ENCODE measurements at regions not wholly inside any gene's neighbourhood (a gene's known extent, or its start where the extent isn't known, plus 50 kb on each side); places are given as distances from the start of the nearest gene placed in this dataset.

- SMC1A ChIA-PET (ENCODE audit: uncharacterized antibody, unreplicated experiment) = no interaction called here
- Histone ChIP-seq H2AFZ (ENCODE audit: control insufficient read depth, low read depth, low read length) (no peak overlapping the region), H3K4me3 (no peak overlapping the region), H3K4me2 (ENCODE audit: control insufficient read depth, insufficient read depth) (no peak overlapping the region), H3K9ac (ENCODE audit: control insufficient read depth, insufficient read depth, low read length) (no peak overlapping the region), H3K9me3 (replicated peaks; ENCODE audit: control insufficient read depth, insufficient read depth, low read length) (no peaks in the 10 kb centered on the region), H3K4me1 (ENCODE audit: control insufficient read depth, insufficient read depth, low read length) (no peaks in the 10 kb centered on the region), H4K20me1 (ENCODE audit: control insufficient read depth, insufficient read depth) (no peaks in the 10 kb centered on the region), H3K27me3 (replicated peaks in 1 of 2; ENCODE audit: control insufficient read depth in 2 of 2, insufficient read depth in 2 of 2, low read length in 1 of 2) (no peaks in the 10 kb centered on the region), H3K79me2 (ENCODE audit: control insufficient read depth, insufficient read depth, low read length) (no peaks in the 10 kb centered on the region), H3K27ac (ENCODE audit: control insufficient read depth, insufficient read depth) (no peak overlapping the region), H3K36me3 (ENCODE audit: control insufficient read depth in 2 of 2, insufficient read depth in 2 of 2, low read length in 1 of 2) (no peaks in the 10 kb centered on the region)
- RAD21 ChIA-PET (ENCODE audit: unreplicated experiment) = no interaction called here
- CTCF ChIA-PET = no interaction called here
- BruUV-seq (replicated peaks) = no TSS peak
- POLR2A ChIA-PET = no interaction called here
- 0% methylated on average over 2 of the region's 2 CpGs for WGBS (ENCODE audit: insufficient coverage, insufficient replicate concordance, low lambda C conversion rate, missing lambda C conversion rate)
- DNase-seq (ENCODE audit: low read depth, low spot score) = no peak
- FAIRE-seq = no peak
- in situ Hi-C loops (cut with MboI) = no loop called here
- ATAC-seq = no peak
- intact Hi-C loops (cut with micrococcal nuclease; ENCODE audit: unreplicated experiment) = no loop called here
- no peak for TF ChIP-seq TARDBP (IDR thresholded peaks at IDR 0.05; ENCODE audit: borderline replicate concordance)
- TF ChIP-seq ZBTB40 (IDR thresholded peaks at IDR 0.05; ENCODE audit: borderline replicate concordance) = no peak
- TF ChIP-seq MAX (IDR thresholded peaks at IDR 0.05; ENCODE audit: low read depth, low read length) = no peak
- TF ChIP-seq E2F8 (IDR thresholded peaks at IDR 0.05; ENCODE audit: low read depth, partially characterized antibody) = no peak
- no peak for TF ChIP-seq EZH2 (IDR thresholded peaks at IDR 0.05; ENCODE audit: borderline replicate concordance, control insufficient read depth, low read depth, low read length)
- TF ChIP-seq ZBTB11 (CRISPR knock-in tag; IDR thresholded peaks at IDR 0.05) = no peak
- no peak for TF ChIP-seq CUX1 (IDR thresholded peaks at IDR 0.05; ENCODE audit: insufficient replicate concordance, low read depth, low read length)
Observed at GRCh38 chr4:162403419-162403818, 239.6 kb upstream of the FSTL5 start.

All from GM12878 (cell line).